Adrenal gland (tissue), 5 donors: ENCODE measurements at regions not wholly inside any gene's neighbourhood (a gene's known extent, or its start where the extent isn't known, plus 50 kb on each side); places are given as distances from the start of the nearest gene placed in this dataset.
"Not testable (repeated sequence)": the region's sequence is repeated elsewhere in the genome, so short reads cannot be mapped to it uniquely, and the experiment has no call there.

Experiments used
- POLR2A ChIP-seq, 2 donors: fragments of 450-650 bp; IDR thresholded peaks; one replicate each; pipeline ENCODE4 v1.6.1; 2017; ENCODE audit warnings: antibody characterized with exemption in 2 of 2, mild to moderate bottlenecking in 2 of 2, moderate library complexity in 1 of 2
- TF ChIP-seq, protein P1 (sequence below), 6 experiments: fragments of 450-650 bp in 4 of 6; fragments of 200-600 bp in 2 of 6; sonication (generic) in 1 of 6; IDR thresholded peaks; 1 replicate in 5 of 6; 2 replicates in 1 of 6; pipeline versions ENCODE4 v1.5.1 to v1.8.0; 2016 to 2021; ENCODE audit warnings: antibody characterized with exemption in 6 of 6, mild to moderate bottlenecking in 2 of 6, moderate library complexity in 1 of 6
- donor health status: DM: no; HTN: no; CAD: no.

DNA sequence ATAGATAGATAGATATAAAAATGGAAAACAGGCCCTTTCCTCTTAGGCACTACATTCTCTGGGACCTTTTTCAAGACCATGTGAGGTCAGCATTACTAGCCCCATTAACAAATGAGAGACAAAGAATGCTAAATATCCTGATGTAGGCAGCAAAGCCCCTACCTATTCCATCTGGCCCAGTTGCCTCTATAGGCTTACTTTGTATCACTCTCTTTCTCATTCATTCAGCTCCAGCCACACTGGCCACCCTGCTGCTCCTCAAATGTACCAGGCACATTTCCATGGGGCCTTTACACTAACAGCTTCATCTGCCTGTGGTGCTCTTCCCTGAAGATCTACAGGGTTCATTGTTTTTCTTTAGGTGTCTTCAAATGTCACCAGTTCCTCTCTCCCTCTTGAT is 156.4 kb downstream of the SPDYE17 start:
- TF ChIP-seq, protein P1, sequence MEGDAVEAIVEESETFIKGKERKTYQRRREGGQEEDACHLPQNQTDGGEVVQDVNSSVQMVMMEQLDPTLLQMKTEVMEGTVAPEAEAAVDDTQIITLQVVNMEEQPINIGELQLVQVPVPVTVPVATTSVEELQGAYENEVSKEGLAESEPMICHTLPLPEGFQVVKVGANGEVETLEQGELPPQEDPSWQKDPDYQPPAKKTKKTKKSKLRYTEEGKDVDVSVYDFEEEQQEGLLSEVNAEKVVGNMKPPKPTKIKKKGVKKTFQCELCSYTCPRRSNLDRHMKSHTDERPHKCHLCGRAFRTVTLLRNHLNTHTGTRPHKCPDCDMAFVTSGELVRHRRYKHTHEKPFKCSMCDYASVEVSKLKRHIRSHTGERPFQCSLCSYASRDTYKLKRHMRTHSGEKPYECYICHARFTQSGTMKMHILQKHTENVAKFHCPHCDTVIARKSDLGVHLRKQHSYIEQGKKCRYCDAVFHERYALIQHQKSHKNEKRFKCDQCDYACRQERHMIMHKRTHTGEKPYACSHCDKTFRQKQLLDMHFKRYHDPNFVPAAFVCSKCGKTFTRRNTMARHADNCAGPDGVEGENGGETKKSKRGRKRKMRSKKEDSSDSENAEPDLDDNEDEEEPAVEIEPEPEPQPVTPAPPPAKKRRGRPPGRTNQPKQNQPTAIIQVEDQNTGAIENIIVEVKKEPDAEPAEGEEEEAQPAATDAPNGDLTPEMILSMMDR (IDR thresholded peaks at IDR 0.05) = not testable (repeated sequence)
- TF ChIP-seq POLR2A (IDR thresholded peaks at IDR 0.05) = not testable (repeated sequence)
